ENCODE measurements at regions not wholly inside any gene's neighbourhood (a gene's known extent, or its start where the extent isn't known, plus 50 kb on each side); places are given as distances from the start of the nearest gene placed in this dataset.

GRCh38 chr13:107842562-107843180, 372.7 kb downstream of the LIG4 start:
- Histone ChIP-seq H3K27me3 (ENCODE audit: insufficient read depth, low read depth) (no peaks in the 10 kb centered on the region), H3K4me1 (ENCODE audit: low read depth, poor library complexity, severe bottlenecking) (no peaks in the 10 kb centered on the region), H4K20me1 (ENCODE audit: insufficient read depth) (no peaks in the 10 kb centered on the region), H3K4me2 (no peak overlapping the region), H3K79me2 (ENCODE audit: insufficient read depth, low read depth) (no peaks in the 10 kb centered on the region), H3K27ac (no peak overlapping the region), H3K36me3 (ENCODE audit: insufficient read depth) (no peaks in the 10 kb centered on the region), H3K9ac (no peak overlapping the region), H3K4me3 (IDR thresholded peaks at IDR 0.05; ENCODE audit: insufficient read depth, low read depth, low read length) (no peak overlapping the region), H2AFZ (ENCODE audit: low read depth) (no peak overlapping the region)
- TF ChIP-seq CTCF (conservative IDR thresholded peaks at IDR 0.05; ENCODE audit: low read depth, low read length) = no peak

DNA sequence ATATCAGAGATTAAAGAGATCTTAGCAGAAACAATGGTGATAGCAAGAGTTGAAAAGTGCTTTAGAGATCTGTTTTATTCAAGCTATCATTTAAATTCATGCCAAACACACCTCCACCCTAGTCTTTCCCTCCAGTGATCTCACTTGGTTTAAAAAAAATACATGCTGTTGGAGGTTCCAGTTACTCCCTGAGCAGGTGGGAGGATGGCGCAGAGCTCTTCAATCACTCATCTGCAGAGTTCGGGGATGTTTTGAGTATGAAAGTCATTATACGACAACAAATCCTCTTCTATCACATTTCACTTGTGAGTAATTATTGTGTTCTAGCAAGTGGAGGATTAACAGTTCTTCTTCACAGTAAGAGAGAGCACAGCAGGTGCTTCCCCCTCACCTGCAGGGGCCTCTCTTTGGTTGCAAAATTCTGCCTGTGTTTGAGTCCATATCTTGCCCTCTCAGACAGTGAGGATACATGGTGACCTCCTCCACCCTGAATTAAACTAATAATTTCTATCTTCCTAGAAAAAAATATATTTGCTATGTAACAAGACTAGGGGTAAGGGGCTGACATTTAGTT, 376.7 kb downstream of the LIG4 start:
- Histone ChIP-seq H3K27me3 (ENCODE audit: insufficient read depth, low read depth) (no peaks in the 10 kb centered on the region), H3K4me2 (no peak overlapping the region), H3K4me3 (IDR thresholded peaks at IDR 0.05; ENCODE audit: insufficient read depth, low read depth, low read length) (no peak overlapping the region), H3K79me2 (ENCODE audit: insufficient read depth, low read depth) (no peaks in the 10 kb centered on the region), H2AFZ (ENCODE audit: low read depth) (no peak overlapping the region), H3K36me3 (ENCODE audit: insufficient read depth) (no peaks in the 10 kb centered on the region), H4K20me1 (ENCODE audit: insufficient read depth) (no peaks in the 10 kb centered on the region), H3K27ac (no peak overlapping the region), H3K9ac (no peak overlapping the region), H3K4me1 (ENCODE audit: low read depth, poor library complexity, severe bottlenecking) (no peaks in the 10 kb centered on the region)
- TF ChIP-seq CTCF (conservative IDR thresholded peaks at IDR 0.05; ENCODE audit: low read depth, low read length) = no peak

GRCh38 chr13:107836685-107837084, 378.7 kb downstream of the LIG4 start:
- H3K4me2 ChIP-seq = no peak overlapping the region
- no peak overlapping the region for H3K27ac ChIP-seq
- H3K4me3 ChIP-seq (IDR thresholded peaks at IDR 0.05; ENCODE audit: insufficient read depth, low read depth, low read length) = no peak overlapping the region
- no peak for TF ChIP-seq CTCF (conservative IDR thresholded peaks at IDR 0.05; ENCODE audit: low read depth, low read length)
- H3K36me3 ChIP-seq (ENCODE audit: insufficient read depth) = no peaks in the 10 kb centered on the region
- no peaks in the 10 kb centered on the region for H3K27me3 ChIP-seq (ENCODE audit: insufficient read depth, low read depth)
- H2AFZ ChIP-seq (ENCODE audit: low read depth) = no peak overlapping the region
- H3K79me2 ChIP-seq (ENCODE audit: insufficient read depth, low read depth) = no peaks in the 10 kb centered on the region
- H4K20me1 ChIP-seq (ENCODE audit: insufficient read depth) = no peaks in the 10 kb centered on the region
- no peak overlapping the region for H3K9ac ChIP-seq
- no peaks in the 10 kb centered on the region for H3K4me1 ChIP-seq (ENCODE audit: low read depth, poor library complexity, severe bottlenecking)

DNA sequence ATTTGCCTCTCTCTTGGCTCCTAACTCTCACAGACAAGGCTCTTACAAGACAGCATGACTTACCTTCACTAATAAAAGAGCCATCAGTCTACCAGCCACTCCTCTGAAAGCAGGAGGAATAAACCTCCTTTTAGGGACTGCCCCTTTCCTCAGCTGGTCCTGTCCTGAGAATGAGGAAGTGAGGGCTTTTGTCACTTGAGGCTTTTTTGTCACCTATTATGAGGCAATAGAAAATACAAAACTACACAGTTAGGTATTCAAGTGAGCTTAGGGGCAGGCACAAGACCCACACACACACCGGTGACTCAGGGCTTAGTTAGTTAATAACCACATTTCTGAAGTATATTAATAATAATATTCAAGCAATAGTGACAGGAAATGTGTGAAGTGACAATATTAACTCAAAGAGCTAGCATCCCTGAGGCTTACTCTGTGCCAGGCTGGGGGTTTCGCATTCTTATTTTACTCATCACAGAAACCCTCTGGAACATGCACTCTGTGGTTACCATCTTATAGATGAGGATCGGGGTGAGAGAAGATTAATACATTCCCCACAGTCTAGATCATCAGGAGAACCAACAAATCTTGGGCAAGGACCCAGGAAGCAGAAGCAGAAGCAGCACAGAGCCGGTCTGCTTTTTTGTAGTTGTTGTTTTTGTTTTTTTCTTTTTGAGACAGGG, 379.9 kb downstream of the LIG4 start:
- Histone ChIP-seq H3K27ac (no peak overlapping the region), H3K4me1 (ENCODE audit: low read depth, poor library complexity, severe bottlenecking) (no peaks in the 10 kb centered on the region), H3K9ac (no peak overlapping the region), H3K27me3 (ENCODE audit: insufficient read depth, low read depth) (no peaks in the 10 kb centered on the region), H3K4me3 (IDR thresholded peaks at IDR 0.05; ENCODE audit: insufficient read depth, low read depth, low read length) (no peak overlapping the region), H3K4me2 (no peak overlapping the region), H4K20me1 (ENCODE audit: insufficient read depth) (no peaks in the 10 kb centered on the region), H3K36me3 (ENCODE audit: insufficient read depth) (no peaks in the 10 kb centered on the region), H2AFZ (ENCODE audit: low read depth) (no peak overlapping the region), H3K79me2 (ENCODE audit: insufficient read depth, low read depth) (no peaks in the 10 kb centered on the region)
- TF ChIP-seq CTCF (conservative IDR thresholded peaks at IDR 0.05; ENCODE audit: low read depth, low read length) = no peak

Data from KMS-11 (cell line).